Nephron (organoid): ENCODE measurements at regions not wholly inside any gene's neighbourhood (a gene's known extent, or its start where the extent isn't known, plus 50 kb on each side); places are given as distances from the start of the nearest gene placed in this dataset.

Experiments used
- H3K27ac Mint-ChIP-seq, 3 experiments: 2 replicates each; pipeline ENCODE4 v1.8.0; 2020; ENCODE audit warnings: mixed read lengths in 3 of 3, mild to moderate bottlenecking in 2 of 3, moderate library complexity in 1 of 3
- H3K27me3 Mint-ChIP-seq: 2 replicates; pipeline ENCODE4 v1.8.0; 2021; ENCODE audit warnings: low read depth, mild to moderate bottlenecking, moderate library complexity, mixed read lengths
- H3K36me3 Mint-ChIP-seq: 2 replicates; pipeline ENCODE4 v1.8.0; 2020; ENCODE audit warnings: low read depth, mixed read lengths
- H3K4me1 Mint-ChIP-seq: 2 replicates; pipeline ENCODE4 v1.8.0; 2020; ENCODE audit warnings: mixed read lengths
- H3K4me3 Mint-ChIP-seq, 3 experiments: 2 replicates each; pipeline ENCODE4 v1.8.0; 2020; ENCODE audit warnings: mild to moderate bottlenecking in 3 of 3, mixed read lengths in 3 of 3, moderate library complexity in 2 of 3
- H3K9me3 Mint-ChIP-seq: 2 replicates; pipeline ENCODE4 v1.8.0; 2020; ENCODE audit warnings: mixed read lengths
- CTCF ChIP-seq, 3 experiments: fragments of 200-600 bp; sonication (generic); IDR thresholded peaks; one replicate each; pipeline ENCODE4 v1.5.0; 2021; ENCODE audit warnings: antibody characterized with exemption in 3 of 3; ENCODE audit not compliant: unreplicated experiment in 3 of 3

DNA sequence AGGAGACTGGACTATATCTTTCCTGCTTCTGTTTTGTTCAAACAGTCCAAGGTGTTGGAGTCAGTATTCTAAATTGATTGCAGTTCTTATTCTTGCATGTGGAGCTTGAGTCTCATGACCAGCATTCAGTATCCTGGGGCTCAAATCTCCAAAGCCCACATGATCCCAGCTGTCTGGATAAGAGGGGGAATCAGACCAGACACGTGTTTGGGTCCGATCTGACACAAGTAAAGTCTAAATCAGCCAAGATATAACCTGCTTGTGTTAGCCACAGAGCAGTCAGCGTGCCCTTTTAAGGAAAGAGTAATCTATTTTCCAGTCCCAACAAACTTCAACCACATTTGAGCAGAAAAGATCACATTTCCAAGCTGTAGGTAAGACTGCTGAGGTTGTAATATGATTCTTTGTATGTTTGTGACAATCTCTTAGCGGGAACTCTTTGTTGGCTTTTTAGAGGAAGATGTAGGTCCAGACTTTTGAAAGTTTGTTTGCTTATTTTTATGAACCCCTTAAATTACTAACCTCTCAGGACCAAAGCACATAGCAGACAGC lies 334.6 kb downstream of the SLC4A3 start:
- Mint-ChIP-seq H3K36me3 (no peaks in the 10 kb centered on the region), H3K4me1 (peaks cover 15% of the 10 kb centered on the region), H3K4me3 (no peak overlapping the region), H3K9me3 (peaks cover 19% of the 10 kb centered on the region), H3K27ac (peak overlapping the region in 2 of 3 experiments; percentile 26 to 71), H3K27me3 (peaks cover 10% of the 10 kb centered on the region)
- no peak for TF ChIP-seq CTCF (IDR thresholded peaks at IDR 0.05; ENCODE audit: unreplicated experiment in 3 of 3)

GRCh38 chr2:219962801-219963200 lies 335.4 kb downstream of the SLC4A3 start:
- peaks cover 10% of the 10 kb centered on the region for H3K27me3 Mint-ChIP-seq
- H3K27ac Mint-ChIP-seq, result peak overlapping the region in 1 of 3 experiments; percentile 71
- H3K4me1 Mint-ChIP-seq, result peaks cover 23% of the 10 kb centered on the region
- H3K9me3 Mint-ChIP-seq, result peaks cover 13% of the 10 kb centered on the region
- no peak overlapping the region for H3K4me3 Mint-ChIP-seq
- no peak for TF ChIP-seq CTCF (IDR thresholded peaks at IDR 0.05; ENCODE audit: unreplicated experiment in 3 of 3)
- no peaks in the 10 kb centered on the region for H3K36me3 Mint-ChIP-seq

DNA sequence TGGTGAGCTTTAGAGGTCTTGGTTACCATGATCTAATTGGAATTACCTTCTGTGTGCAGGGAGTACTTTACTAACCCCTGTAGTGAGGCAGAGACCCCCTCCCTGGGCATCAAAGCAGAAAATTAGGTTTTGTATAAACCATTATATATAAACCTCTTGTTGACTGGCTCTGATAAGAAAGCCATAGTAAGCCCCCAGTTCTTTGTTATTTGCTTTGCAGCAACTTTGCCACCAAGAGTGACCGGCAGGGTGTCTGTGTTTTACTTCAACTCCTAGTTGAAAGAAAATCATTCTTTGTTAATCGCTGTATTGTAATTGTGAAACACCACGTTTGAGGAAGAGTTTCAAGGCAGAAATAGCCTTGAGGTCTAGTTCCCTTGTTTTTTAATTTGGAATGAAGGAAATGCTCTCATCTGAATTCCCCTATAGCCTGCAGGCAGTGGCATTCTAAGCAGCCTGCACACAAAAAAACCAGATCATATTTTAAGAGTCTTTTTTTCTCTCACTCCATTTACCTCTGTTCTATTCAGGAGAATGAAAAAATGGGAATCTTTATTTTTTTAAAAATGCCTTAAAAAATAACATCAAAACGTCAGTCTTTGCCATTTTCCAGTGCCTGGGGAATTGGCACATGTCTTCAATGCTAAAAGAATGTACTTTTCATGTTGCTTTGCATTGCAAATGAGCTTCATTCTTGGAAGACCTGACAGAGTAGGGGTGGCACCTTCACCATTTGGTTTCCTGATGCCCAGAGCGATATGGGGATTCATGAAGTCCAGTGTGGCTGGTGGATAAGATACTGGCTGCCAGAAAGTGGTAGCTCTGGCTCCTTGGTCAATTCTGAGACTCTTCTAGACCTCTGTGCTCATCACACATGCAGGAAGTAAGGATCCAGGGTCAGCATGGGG lies 338.1 kb downstream of the SLC4A3 start:
- no peaks in the 10 kb centered on the region for H3K36me3 Mint-ChIP-seq
- peaks cover 26% of the 10 kb centered on the region for H3K4me1 Mint-ChIP-seq
- H3K9me3 Mint-ChIP-seq, result no peaks in the 10 kb centered on the region
- no peak for TF ChIP-seq CTCF (IDR thresholded peaks at IDR 0.05; ENCODE audit: unreplicated experiment in 3 of 3)
- no peak overlapping the region for H3K4me3 Mint-ChIP-seq
- H3K27me3 Mint-ChIP-seq, result peaks cover 10% of the 10 kb centered on the region
- no peak overlapping the region for H3K27ac Mint-ChIP-seq

GRCh38 chr2:219967247-219968245 lies 340.1 kb downstream of the SLC4A3 start:
- no peak overlapping the region for H3K4me3 Mint-ChIP-seq
- no peaks in the 10 kb centered on the region for H3K36me3 Mint-ChIP-seq
- H3K9me3 Mint-ChIP-seq, result no peaks in the 10 kb centered on the region
- TF ChIP-seq CTCF (IDR thresholded peaks at IDR 0.05; ENCODE audit: unreplicated experiment in 3 of 3), result no peak
- peaks cover 10% of the 10 kb centered on the region for H3K27me3 Mint-ChIP-seq
- peak overlapping the region in 2 of 3 experiments; percentile 26 to 41 for H3K27ac Mint-ChIP-seq
- H3K4me1 Mint-ChIP-seq, result peaks cover 17% of the 10 kb centered on the region

DNA sequence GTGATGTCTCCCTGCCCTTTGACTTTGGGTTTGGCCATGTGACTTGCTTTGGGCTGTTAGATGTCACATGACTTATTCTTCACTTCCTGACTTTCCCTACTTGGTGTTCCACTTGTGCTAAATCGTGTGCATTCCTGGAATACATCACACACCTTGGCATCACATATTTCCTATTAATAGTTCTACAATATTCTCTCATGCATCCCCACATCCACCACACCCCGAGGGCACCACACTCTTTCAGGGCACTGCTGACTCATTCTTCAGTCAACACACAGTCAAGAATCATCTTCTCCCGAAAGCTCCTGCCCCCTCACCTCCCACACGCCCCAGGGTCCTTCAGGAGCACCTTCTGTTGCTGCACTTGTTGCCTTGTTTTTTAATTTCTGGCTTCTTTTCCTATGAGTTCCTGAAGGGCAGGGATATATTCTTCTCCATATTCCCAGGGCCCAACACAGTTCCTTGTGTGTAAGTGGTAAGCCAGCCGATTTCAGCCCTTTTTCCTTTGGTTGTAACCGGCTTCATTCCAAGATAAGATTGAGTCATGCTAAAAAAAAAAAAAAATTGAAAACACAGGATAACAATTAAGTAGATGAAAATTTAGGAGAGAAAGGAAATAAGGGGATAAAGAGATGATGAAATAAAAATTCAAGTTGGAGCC lies 341.4 kb downstream of the SLC4A3 start:
- H3K9me3 Mint-ChIP-seq, result no peaks in the 10 kb centered on the region
- peaks cover 17% of the 10 kb centered on the region for H3K4me1 Mint-ChIP-seq
- no peak for TF ChIP-seq CTCF (IDR thresholded peaks at IDR 0.05; ENCODE audit: unreplicated experiment in 3 of 3)
- H3K27ac Mint-ChIP-seq, result no peak overlapping the region
- no peaks in the 10 kb centered on the region for H3K36me3 Mint-ChIP-seq
- H3K27me3 Mint-ChIP-seq, result peaks cover 10% of the 10 kb centered on the region
- H3K4me3 Mint-ChIP-seq, result no peak overlapping the region
